Adrenal gland (tissue), 9 donors: ENCODE measurements at regions not wholly inside any gene's neighbourhood (a gene's known extent, or its start where the extent isn't known, plus 50 kb on each side); places are given as distances from the start of the nearest gene placed in this dataset.

ENCODE experiments used
- DNase-seq, 7 donors: peaks; one replicate each; pipeline ENCODE4 v3.0.0-alpha.2; 2019 to 2020
- H3K27ac ChIP-seq, 5 donors: fragments of 200-600 bp; sonication (generic) in 4 of 5; 1 replicate in 3 of 5; 2 replicates in 2 of 5; pipeline versions ENCODE4 v1.5.1 to v1.8.0; 2016 to 2020; ENCODE audit warnings: mild to moderate bottlenecking in 1 of 5
- H3K27me3 ChIP-seq: fragments of 200-600 bp; 2 replicates; pipeline ENCODE4 v1.8.0; 2021
- H3K36me3 ChIP-seq, 2 donors: fragments of 200-600 bp; replicated peaks in 1 of 2; 1 replicate in 1 of 2; 2 replicates in 1 of 2; pipeline versions ENCODE4 v1.5.1 to v1.8.0; 2018 to 2022
- H3K4me1 ChIP-seq, 2 donors: fragments of 200-600 bp; replicated peaks in 1 of 2; 1 replicate in 1 of 2; 2 replicates in 1 of 2; pipeline versions ENCODE4 v1.5.1 to v1.8.0; 2018 to 2021
- H3K4me3 ChIP-seq, 4 donors: fragments of 200-600 bp; sonication (generic) in 3 of 4; one replicate each; pipeline ENCODE4 v1.5.1; 2016 to 2018
- H3K9me3 ChIP-seq, 3 donors: fragments of 200-600 bp; sonication (generic) in 1 of 3; replicated peaks in 1 of 3; 1 replicate in 2 of 3; 2 replicates in 1 of 3; pipeline versions ENCODE4 v1.5.1 to v1.8.0; 2016 to 2021
- CTCF ChIP-seq, 6 experiments: fragments of 450-650 bp in 4 of 6; fragments of 200-600 bp in 2 of 6; sonication (generic) in 1 of 6; IDR thresholded peaks; 1 replicate in 5 of 6; 2 replicates in 1 of 6; pipeline versions ENCODE4 v1.5.1 to v1.8.0; 2016 to 2021; ENCODE audit warnings: antibody characterized with exemption in 6 of 6, mild to moderate bottlenecking in 2 of 6, moderate library complexity in 1 of 6
- POLR2A ChIP-seq, 2 donors: fragments of 450-650 bp; IDR thresholded peaks; one replicate each; pipeline ENCODE4 v1.6.1; 2017; ENCODE audit warnings: antibody characterized with exemption in 2 of 2, mild to moderate bottlenecking in 2 of 2, moderate library complexity in 1 of 2
- WGBS, 4 donors: extraction: QIAGEN DNeasy Blood & Tissue Kit in 2 of 4; methylation state at CpG; one replicate each; pipeline versions ENCODE4 v1.1.5 to v1.1.7; 2013 to 2017; 5-methylcytosine and 5-hydroxymethylcytosine counted together
- intact Hi-C, 2 donors: fragments of 100-400 bp; cut with DNase I; formaldehyde crosslinking; loops; one replicate each; pipeline versions ENCODE4 v1.14.1 to v1.15.0; 2022 to 2023
- donor health status: healthy with polysubstance abuse.
- donor health status: Bipolar disorder and iron deficiency.
- donor health status: DM: yes; HTN: yes; CAD: no.
- donor health status: DM: no; HTN: no; CAD: no.
- donor health status: DM: no; HTN: no; CAD: no.

- Histone ChIP-seq H3K27me3 (no peaks in the 10 kb centered on the region), H3K4me3 (no peak overlapping the region), H3K9me3 (no peaks in the 10 kb centered on the region), H3K36me3 (no peaks in the 10 kb centered on the region), H3K27ac (peak overlapping the region in 1 of 5 donors; percentile 18), H3K4me1 (peaks cover 5 to 38% of the 10 kb centered on the region in 2 donors)
- intact Hi-C loops: no loop called here
- WGBS, 4 donors: 89 to 97% (median 97%) methylated on average over 3 of the region's 3 CpGs
- DNase-seq: no peak
- TF ChIP-seq POLR2A (IDR thresholded peaks at IDR 0.05) (no peak), CTCF (IDR thresholded peaks at IDR 0.05) (no peak)
Measured at GRCh38 chr6:25217829-25218228, 61.3 kb upstream of the CARMIL1 start.

- TF ChIP-seq POLR2A (IDR thresholded peaks at IDR 0.05): no peak
- TF ChIP-seq CTCF (IDR thresholded peaks at IDR 0.05): no peak
- Histone ChIP-seq H3K36me3 (no peaks in the 10 kb centered on the region), H3K27me3 (no peaks in the 10 kb centered on the region), H3K4me3 (no peak overlapping the region), H3K4me1 (peaks cover 10 to 44% of the 10 kb centered on the region in 2 donors), H3K27ac (peak overlapping the region in 1 of 5 donors; percentile 18), H3K9me3 (no peaks in the 10 kb centered on the region)
- intact Hi-C loops: no loop called here
- 81 to 94% (median 85%) methylated on average over 17 to 24 of the region's 24 CpGs for whole genome bisulfite sequencing, 4 donors
- DNase-seq: peak in 1 of 7 donors; percentile 54
Measured at GRCh38 chr6:25218346-25218745, 60.8 kb upstream of the CARMIL1 start.

GRCh38 chr6:25219216-25219916 is 59.8 kb upstream of the CARMIL1 start:
- WGBS, 4 donors: 0 to 47% (median 0%) methylated on average over 1 of the region's 1 CpG
- intact Hi-C loops: no loop called here
- DNase-seq: no peak
- H3K27ac ChIP-seq: peak overlapping the region in 1 of 5 donors; percentile 4
- no peak overlapping the region for H3K4me3 ChIP-seq
- H3K9me3 ChIP-seq: no peaks in the 10 kb centered on the region
- H3K36me3 ChIP-seq: no peaks in the 10 kb centered on the region
- H3K4me1 ChIP-seq: peaks cover 11 to 48% of the 10 kb centered on the region in 2 donors
- no peaks in the 10 kb centered on the region for H3K27me3 ChIP-seq
- TF ChIP-seq CTCF (IDR thresholded peaks at IDR 0.05) (no peak), POLR2A (IDR thresholded peaks at IDR 0.05) (no peak)

GRCh38 chr6:25219917-25220278 is 59.3 kb upstream of the CARMIL1 start:
- no peak for TF ChIP-seq POLR2A (IDR thresholded peaks at IDR 0.05)
- no peak for TF ChIP-seq CTCF (IDR thresholded peaks at IDR 0.05)
- H3K9me3 ChIP-seq: no peaks in the 10 kb centered on the region
- H3K27me3 ChIP-seq: no peaks in the 10 kb centered on the region
- H3K4me1 ChIP-seq: peaks cover 11 to 48% of the 10 kb centered on the region in 2 donors
- H3K36me3 ChIP-seq: no peaks in the 10 kb centered on the region
- 62 to 71% (median 68%) methylated on average over 2 of the region's 2 CpGs for WGBS, 4 donors
- peak overlapping the region in 1 of 5 donors; percentile 4 for H3K27ac ChIP-seq
- intact Hi-C loops: loop anchor here in 1 of 2 donors (10.0 kb wide), 1 partner anchor 495 kb away; no protein-coding TSS in a partner anchor
- H3K4me3 ChIP-seq: no peak overlapping the region
- DNase-seq: no peak
